Loucy (cell line): ENCODE measurements at regions not wholly inside any gene's neighbourhood (a gene's known extent, or its start where the extent isn't known, plus 50 kb on each side); places are given as distances from the start of the nearest gene placed in this dataset.

Experiments used
- CTCF ChIP-seq: fragments of 200-600 bp; sonication (generic); conservative IDR thresholded peaks from 2 replicates; pipeline ENCODE4 v1.5.1; 2014; ENCODE audit warnings: mild to moderate bottlenecking, antibody characterized with exemption, low read length
- EZH2phosphoT487 ChIP-seq: fragments of 200-600 bp; IDR thresholded peaks from 2 replicates; pipeline ENCODE4 v1.6.1; 2018; ENCODE audit warnings: antibody characterized with exemption, mild to moderate bottlenecking, moderate library complexity, borderline replicate concordance

GRCh38 chr11:111168871-111169270 lies 76.7 kb upstream of the POU2AF2 start:
- TF ChIP-seq CTCF, result no peak
- no peak for TF ChIP-seq EZH2phosphoT487
